HG03439 (cell line): ENCODE measurements at regions not wholly inside any gene's neighbourhood (a gene's known extent, or its start where the extent isn't known, plus 50 kb on each side); places are given as distances from the start of the nearest gene placed in this dataset.

Source experiments
- ATAC-seq: cut with Tn5 transposase; IDR thresholded peaks from one replicate; pipeline ENCODE4 v1.9.1; 2021; ENCODE audit warnings: mild to moderate bottlenecking, moderate library complexity; ENCODE audit not compliant: unreplicated experiment

DNA sequence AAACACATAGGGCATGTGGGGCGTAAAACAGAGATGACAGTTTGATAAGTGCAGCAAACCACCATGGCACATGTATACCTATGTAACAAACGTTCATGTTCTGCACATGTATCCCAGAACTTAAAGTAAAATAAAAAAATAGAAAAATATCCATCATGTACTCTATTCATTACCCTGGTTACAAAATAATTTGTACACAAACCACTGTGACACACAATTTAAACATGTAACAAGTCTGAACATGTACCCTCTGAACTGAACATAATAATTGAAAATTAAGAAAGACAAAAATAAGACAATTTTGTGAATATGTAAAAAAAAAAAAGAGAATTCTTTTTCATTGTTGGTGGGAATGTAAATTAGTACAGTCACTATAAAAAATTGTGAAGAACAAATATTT lies 379.2 kb downstream of the KDM5D start:
- no peak for ATAC-seq

DNA sequence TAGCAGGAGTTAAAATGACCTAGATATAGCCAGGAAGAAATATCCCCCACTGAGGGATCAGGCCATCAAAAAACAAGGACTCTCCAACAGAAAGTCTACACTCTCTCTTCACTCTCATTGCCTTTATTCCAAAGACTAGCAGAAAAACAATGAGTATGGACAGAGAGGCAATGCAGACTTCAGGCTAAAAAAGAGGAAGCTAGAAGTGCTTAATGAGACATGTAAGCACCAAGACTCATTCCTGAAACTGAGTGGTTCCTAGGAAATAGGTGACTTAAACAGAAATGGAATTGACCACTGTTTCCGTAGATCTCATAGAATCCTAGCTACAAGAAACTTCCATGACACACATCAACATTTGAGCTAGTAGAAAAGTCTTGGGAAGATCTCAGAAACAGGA lies 387.3 kb downstream of the KDM5D start:
- ATAC-seq = peak; percentile 64

DNA sequence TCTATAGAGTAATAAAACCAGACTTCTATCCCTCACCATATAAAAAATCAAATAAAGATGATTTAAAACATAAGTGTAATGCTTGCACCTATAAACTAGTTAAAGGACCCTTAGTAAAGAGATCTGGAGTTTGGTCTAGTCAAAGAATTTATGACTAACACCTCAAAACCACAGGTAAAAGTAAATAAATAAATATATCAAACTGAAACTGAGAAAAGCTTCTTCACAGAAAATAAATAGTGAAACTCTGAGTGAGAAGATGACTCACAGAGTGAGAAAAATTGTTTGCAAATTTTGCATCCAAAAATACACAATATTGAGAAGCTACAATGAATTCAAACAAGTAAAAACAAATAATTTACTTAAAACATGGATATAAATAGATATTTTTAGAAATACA lies 387.8 kb downstream of the KDM5D start:
- ATAC-seq = peak; percentile 90

DNA sequence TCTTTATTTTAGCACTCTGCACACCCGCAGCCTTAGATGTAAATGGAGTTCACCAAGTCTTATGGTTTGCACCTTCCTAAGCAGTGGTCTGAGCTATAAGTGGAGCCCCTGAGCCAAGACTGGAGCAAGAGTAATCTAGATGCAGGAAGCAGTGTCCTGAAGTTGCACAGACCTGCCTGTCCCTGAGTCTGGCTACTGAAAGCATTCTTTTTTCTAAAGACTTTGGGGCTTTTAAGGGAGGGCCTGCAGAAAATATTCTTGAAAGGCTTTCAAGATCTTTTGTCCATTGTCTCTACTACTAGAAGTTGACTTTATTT lies 389.7 kb downstream of the KDM5D start:
- no peak for ATAC-seq

DNA sequence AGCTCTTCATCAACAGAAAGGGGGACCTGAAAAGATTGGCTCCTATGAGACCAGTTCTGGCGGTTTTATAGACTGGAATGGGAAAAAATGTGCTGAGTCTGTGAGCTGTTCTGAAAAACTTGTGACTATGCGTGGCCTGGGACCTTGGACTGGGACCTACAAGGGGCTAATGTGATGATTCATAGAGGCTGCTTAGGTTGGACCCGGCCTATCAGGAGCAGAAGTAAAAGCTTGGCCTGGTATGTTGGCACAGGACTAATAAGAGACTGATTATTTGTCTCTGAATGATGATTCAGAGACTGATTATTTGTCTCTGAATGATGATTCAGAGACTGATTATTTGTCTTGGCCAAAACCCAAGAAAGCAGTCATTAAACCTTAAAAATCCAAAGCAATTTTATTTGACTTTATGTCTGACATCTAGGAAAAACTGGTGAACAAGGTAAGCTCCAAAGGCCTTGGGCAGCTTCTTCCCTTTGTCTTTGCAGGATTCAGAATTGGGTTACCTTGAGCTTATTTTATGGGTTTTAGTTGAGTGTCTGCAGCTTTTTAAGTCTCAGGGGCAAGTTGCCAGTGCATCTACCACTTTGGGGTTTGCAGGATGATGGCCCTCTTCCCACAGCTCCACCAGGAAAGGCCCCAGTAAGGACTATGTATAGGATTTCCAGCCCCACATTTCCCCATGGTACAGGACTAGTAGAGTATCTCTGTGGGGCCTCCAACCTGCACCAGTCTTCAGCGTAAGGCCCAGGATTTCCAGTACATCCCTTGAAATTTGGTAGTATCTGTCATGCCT lies 390.3 kb downstream of the KDM5D start:
- ATAC-seq = no peak

DNA sequence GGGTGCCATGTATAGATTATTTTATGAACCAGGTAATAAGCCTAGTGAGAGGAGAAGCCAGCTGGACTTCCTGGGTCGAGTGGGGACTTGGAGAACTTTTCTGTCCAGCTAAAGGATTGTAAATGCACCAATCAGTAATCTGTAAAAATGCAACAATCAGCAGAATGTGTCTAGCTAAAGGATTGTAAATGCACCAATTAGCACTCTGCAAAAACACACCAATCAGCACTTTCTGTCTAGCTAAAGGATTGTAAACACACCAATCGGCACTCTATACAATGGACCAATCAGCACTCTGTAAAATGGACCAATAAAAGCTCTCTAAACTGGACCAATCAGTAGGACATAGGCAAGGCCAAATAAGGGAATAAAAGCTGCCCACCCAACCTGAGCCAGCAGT lies 392.9 kb downstream of the KDM5D start:
- no peak for ATAC-seq

DNA sequence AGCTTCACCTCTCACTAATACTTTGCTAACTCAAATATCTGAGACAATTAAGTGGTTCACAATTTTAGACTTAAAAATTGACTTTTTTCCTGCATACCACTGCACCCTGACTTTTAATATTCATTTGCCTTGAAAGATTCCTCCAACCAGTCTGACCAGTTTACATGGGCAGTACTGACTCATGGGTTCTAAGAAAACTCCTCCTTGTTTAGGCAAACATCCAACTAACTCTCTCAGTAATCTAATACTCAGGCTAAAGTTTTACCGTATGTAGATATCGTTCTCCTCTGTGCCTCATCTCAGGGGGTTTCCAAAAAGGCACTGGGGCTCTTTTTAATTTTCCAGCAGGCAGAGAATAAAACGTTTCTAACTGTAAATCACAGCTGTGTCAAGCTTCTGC lies 422.8 kb downstream of the KDM5D start:
- no peak for ATAC-seq

DNA sequence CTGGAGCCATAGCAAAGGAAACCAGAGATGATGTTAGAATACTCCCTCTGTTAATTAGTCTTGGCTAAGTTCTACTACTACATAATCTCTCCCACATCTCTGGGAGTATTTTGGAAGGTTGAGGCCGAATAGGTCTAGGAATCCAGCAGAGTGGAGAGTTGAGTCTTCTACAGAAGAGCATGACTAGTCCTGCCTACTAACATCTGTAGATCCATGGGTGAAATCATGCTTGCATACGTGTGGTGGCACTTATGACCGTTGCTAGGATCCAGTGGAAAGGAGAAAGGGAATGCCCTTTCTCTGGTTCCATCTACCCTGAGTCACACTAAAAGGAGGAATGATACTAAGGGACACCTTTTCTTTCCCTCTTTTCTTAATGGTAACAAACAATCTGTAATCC lies 425.4 kb downstream of the KDM5D start:
- ATAC-seq = no peak

DNA sequence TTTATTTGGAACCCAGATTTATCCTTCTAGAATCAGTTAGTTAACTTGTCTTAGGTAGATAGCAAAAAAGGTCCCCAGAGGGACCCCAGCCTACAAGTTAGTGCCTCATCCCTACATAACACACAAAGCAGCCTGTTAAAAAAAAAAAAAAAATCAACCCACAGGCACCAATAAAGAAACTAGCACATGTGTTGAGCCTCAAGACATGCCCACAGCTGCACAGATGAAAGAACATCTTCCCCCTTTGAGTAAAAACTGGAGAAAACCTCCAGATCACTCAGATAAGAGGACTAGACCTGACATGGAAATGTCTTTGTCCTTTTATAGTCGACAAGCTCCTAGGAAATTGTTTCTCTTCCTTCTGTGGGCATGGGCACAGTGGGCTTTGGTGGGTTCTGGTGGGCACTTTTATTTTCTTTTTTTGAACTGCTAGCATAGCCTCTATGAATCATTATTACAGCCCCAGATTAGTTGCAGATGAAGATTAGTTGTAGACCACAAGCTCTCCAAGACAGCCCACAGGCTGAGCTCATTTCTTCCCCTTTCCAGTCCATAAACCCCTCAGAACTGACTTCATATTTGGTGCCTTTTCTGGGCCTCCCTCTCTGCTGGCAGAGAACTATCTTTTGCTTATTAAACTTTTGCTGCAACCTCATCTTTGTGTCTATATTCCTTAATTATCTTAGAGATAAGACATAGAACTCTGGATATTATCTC lies 427.1 kb downstream of the KDM5D start:
- no peak for ATAC-seq

DNA sequence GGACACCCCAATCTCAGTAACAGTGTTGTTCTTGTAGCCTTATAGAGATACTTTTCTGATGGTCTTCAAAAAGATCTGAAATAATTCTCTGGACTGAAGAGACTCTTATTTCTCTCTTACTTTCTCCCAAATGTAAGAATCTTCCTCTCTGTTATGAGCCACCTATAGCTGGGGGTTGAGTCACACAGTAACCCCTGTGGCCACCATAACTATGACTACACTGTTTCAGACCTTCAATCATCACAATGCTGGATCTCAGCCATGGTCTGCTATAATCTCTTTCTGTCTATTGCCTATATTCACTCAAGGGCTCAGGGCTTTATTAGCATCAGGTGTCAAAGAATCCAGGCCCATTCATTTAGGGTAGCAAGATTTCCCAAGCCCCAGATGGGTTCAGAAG lies 436.9 kb downstream of the KDM5D start:
- ATAC-seq = no peak

DNA sequence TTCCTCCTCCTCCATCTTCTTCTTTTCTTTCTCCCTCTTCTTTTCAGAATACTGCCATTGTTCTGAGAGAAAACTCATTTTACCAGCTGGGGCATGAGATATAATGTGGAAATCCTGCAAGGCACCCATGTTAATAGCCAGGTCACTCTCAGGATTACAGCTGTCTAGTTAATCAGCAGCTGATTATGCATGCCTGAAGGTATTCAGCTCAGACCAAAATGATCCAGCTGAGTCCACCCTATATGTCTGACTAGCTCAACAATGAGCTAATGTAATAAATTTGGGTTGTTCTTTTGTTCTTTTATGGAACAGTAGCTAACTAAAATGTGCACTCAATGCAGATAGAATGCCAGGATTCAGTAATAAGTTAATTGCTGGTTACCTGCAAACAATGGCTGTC lies 441.4 kb downstream of the KDM5D start:
- no peak for ATAC-seq

DNA sequence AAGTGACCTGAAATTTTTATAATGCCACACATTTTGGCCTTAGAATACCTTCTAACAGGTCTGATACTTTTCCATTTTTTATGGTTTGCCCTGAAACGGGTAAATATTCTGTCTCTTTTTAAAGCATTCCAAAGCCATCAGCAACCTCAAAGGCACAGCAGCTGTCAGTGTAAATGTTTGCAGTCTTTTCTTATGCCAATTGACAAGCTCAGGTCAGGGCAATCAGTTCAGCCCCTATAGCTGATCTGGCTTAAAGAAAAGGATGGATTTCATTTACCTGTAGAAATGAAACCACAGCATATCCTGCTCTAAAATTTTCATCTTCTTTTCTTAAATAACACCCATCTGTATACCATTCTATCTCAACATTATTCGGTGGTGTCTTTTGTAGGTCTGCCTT lies 453.6 kb downstream of the KDM5D start:
- no peak for ATAC-seq

DNA sequence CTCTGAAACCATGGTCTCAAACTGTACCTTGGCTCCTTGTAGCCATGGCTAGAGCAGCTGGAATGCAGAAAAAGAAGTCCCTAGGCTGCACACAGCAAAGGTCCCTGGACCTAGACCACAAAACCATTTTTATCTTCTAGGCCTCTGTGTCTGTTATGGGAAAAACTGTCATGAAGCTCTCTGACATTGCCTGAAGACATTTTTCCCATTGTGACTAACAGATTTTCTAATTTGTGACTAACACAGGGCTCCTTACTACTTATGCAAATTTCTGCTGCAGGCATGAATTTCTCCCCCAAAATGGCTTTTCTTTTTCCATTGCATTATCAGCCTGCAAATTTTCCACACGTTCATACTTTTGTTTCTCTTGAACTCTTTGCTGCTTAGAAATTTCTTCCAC lies 470.4 kb downstream of the KDM5D start:
- ATAC-seq = no peak

DNA sequence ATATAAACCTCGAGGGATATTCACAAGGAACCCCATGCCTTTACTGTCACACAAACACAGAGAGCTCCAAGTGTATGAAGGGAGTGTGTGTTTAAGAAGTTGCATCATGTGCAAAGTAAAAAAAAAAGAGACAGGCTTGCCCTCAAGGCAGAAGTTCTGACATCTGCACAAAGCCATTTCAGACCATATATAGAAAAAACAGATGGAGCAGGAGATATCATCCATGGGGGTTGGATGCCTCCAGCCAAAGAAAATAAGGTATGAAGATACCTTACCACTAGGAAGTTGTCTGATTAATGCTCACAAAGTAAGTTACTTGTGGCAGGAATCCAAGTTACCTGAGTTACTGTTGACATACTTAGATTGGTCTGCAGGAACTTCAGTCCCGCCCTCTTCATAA lies 476.2 kb downstream of the KDM5D start:
- ATAC-seq = no peak

DNA sequence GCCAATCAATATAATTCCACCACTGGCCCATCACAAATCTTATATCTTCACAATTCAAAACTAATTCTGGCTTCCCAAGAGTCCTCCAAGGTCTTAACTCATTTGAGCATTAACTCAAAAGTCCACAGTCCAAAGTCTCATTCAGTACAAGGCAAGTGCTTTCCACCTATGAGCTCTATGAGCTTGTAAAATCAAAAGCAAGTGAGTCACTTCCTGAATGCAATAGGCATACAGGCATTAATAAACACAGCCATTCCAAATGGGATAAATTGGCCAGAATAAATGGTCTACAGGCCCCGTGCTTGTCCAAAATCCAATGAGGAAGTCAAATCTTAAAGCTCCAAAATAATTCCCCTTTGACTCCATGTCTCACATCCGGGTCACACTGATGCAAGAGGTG lies 479.1 kb downstream of the KDM5D start:
- no peak for ATAC-seq

DNA sequence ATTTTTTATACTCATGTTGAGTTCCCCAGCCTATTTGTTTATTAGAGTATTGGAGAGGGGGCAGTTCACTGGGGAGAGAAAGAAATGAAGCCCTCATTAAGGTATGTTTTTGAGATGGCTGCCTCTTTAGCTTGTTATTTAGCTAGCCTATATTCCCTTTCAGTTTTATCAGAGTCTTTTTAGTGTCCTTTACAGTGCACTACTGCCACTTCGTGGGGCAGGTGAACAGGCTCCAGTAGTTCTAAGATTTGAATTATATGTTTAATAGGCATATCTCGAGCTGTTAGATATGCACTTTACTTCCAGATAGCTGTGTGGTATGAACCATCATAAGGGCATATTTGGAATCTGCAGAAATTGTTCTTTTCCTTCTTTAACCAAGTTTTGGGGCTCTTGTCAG lies 482.2 kb downstream of the KDM5D start:
- no peak for ATAC-seq

DNA sequence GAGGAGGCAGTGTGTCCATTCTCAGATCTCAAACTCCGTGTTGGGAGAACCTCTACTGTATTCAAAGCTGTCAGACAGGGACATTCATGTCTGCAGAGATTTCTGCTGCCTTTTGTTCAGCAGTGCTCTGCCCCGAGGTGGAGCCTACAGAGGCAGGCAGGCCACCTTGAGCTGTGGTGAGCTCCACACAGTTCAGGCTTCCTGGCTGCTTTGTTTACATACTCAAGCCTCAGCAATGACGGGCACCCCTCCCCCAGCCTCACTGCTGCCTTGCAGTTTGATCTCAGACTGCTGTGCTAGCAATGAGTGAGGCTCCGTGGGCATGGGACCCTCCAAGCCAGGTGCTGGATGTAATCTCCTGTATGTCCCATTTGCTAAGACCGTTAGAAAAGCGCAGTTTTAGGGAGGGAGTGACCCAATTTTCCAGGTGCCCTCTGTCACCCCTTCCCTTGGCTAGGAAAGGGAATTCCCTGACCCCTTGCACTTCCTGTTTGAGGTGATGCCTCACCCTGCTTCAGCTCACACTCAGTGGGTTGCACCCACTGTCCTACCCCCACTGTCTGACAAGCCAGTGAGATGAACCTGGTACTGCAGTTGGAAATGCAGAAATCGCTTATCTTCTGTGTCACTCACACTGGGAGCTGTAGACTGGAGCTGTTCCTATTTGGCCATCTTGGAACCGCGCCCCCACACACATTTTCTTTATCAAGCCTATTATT lies 458.9 kb upstream of the HSFY2 start:
- no peak for ATAC-seq

DNA sequence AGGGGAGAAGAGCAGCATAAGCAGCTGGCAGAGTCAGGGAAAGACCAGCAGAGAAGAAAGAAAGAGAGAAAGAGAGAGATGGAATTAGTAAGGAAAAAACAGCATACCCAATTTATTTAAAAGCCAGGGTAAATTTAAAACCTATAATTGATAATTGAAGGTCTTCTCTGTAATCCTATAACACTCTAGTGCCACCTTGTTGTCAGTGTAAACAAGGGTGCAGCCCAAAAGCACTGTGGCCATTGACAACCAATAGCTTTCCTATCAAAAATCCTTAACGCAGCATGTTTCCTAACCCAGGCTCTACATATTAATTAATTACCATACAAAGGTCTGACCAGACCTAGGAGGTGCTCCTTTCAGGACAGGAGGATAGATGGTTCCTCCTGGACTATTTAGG lies 447.2 kb upstream of the HSFY2 start:
- no peak for ATAC-seq

DNA sequence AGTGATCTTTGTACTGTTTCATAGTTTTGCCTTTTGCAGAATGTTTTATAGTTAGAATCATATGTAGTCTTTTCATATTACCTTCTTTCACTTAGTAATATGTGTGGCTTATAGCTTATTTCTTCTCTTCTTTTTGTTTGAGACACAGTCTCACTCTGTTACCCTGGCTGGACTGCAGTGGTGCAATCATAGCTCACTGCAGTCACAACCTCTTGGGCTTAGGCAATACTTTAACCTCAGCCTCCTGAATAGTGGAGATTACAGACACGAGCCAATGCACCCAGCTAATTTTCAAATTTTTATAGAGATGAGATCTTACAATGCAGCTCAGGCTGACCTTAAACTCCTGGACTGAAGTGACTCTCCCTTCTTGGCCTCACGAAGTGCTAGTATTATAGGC lies 435.4 kb upstream of the HSFY2 start:
- ATAC-seq = no peak

DNA sequence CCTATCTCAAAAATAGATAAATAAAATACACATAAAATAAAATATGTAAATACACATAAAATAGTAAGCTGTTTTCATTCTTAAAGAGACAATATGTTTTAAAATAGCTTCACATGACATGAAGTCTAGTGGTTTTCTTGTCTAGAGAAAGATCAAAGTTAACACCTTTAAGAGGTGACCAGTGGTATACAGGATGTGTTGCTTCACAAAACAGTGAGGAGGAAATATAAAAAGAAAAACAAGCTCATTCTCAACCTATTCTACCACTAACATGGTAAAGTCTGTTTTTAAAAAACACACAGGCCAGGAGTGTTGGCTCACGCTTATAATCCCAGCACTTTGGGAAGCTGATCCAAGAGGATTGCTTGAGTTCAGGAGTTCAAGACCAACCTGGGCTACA lies 433.5 kb upstream of the HSFY2 start:
- no peak for ATAC-seq

DNA sequence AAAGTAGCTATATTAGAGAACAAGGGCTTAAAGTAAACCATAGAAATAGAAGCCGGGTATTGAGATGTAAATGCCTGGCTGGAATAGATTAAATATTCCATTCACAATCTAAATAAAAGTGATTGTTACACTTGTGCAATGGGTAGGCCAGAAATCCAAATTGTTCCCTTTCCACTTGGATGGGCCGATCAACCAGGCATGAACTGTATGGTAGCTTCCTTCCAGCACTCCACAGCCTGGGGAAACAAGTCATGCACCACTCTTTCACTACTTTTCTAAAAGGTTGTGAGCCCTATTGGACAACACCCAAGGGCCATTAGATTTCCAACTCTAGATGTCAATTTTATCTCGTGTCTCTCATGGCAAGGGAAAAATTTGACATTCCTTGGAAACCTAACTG lies 407.3 kb upstream of the HSFY2 start:
- ATAC-seq = no peak

DNA sequence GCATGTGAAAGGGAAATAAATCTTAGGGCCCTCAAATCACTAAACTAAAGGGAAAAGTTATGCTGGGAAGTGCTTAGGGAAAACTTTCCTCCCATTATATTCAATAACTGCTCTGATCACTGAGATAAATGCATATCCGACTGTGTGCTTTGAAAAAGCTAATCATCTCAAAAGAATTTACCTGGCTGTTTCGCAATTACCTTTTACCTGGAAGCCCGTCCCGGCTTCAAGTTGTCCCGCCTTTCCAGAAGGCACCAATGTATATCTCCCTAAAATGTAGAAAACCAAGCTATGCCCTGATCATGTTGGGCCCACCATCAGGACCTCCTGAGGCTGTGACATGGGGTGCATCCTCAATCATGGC lies 394.6 kb upstream of the HSFY2 start:
- ATAC-seq = no peak
